Gastrocnemius medialis (tissue), 4 donors: ENCODE measurements at regions not wholly inside any gene's neighbourhood (a gene's known extent, or its start where the extent isn't known, plus 50 kb on each side); places are given as distances from the start of the nearest gene placed in this dataset.

Source experiments
- ATAC-seq, 2 donors: fragments of 150-250 bp; one replicate each; pipeline ENCODE4 v1.9.1; 2016
- DNase-seq, 2 donors: peaks; one replicate each; pipeline ENCODE4 v3.0.0-alpha.2; 2019
- H3K27ac ChIP-seq, 4 donors: fragments of 200-600 bp; sonication (generic); 1 replicate in 1 of 4; 2 replicates in 3 of 4; pipeline ENCODE4 v1.5.1; 2016 to 2018; ENCODE audit warnings: mild to moderate bottlenecking in 2 of 4, moderate library complexity in 1 of 4
- H3K27me3 ChIP-seq, 3 donors: fragments of 200-600 bp; sonication (generic) in 2 of 3; 1 replicate in 1 of 3; 2 replicates in 2 of 3; pipeline versions ENCODE4 v1.5.1 to v1.6.0; 2016 to 2019; ENCODE audit warnings: mild to moderate bottlenecking in 1 of 3, moderate library complexity in 1 of 3
- H3K36me3 ChIP-seq, 2 donors: fragments of 200-600 bp; sonication (generic) in 1 of 2; one replicate each; pipeline ENCODE4 v1.5.1; 2017 to 2018
- H3K4me1 ChIP-seq, 2 donors: fragments of 200-600 bp; sonication (generic) in 1 of 2; one replicate each; pipeline ENCODE4 v1.5.1; 2016 to 2017; ENCODE audit warnings: mild to moderate bottlenecking in 2 of 2
- H3K4me3 ChIP-seq, 4 donors: fragments of 200-600 bp; sonication (generic) in 3 of 4; 1 replicate in 1 of 4; 2 replicates in 3 of 4; pipeline ENCODE4 v1.5.1; 2016 to 2019; ENCODE audit warnings: mild to moderate bottlenecking in 2 of 4
- H3K9me3 ChIP-seq, 3 donors: fragments of 200-600 bp; sonication (generic) in 2 of 3; 1 replicate in 1 of 3; 2 replicates in 2 of 3; pipeline ENCODE4 v1.5.1; 2016 to 2019
- POLR2A ChIP-seq, 2 donors: fragments of 450-650 bp; IDR thresholded peaks; one replicate each; pipeline ENCODE4 v1.6.1; 2017; ENCODE audit warnings: antibody characterized with exemption in 2 of 2, mild to moderate bottlenecking in 2 of 2, moderate library complexity in 2 of 2
- in situ Hi-C, 4 donors: fragments of 200-750 bp; cut with MboI; loops; one replicate each; pipeline versions ENCODE4 v1.15.0 to v1.8.0; 2017; ENCODE audit warnings: low sequenced_read_pairs in 4 of 4
- intact Hi-C: fragments of 100-400 bp; cut with DNase I; formaldehyde crosslinking; loops from one replicate; pipeline ENCODE4 v1.15.1; 2023; ENCODE audit warnings: low total_unique reads
- TF ChIP-seq, protein P1 (sequence below), 5 experiments: fragments of 450-650 bp in 3 of 5; fragments of 200-600 bp in 2 of 5; sonication (generic) in 2 of 5; IDR thresholded peaks in 4 of 5; conservative IDR thresholded peaks in 1 of 5; 1 replicate in 4 of 5; 2 replicates in 1 of 5; pipeline ENCODE4 v1.5.1; 2016 to 2019; ENCODE audit warnings: antibody characterized with exemption in 5 of 5, mild to moderate bottlenecking in 3 of 5, moderate library complexity in 3 of 5

DNA sequence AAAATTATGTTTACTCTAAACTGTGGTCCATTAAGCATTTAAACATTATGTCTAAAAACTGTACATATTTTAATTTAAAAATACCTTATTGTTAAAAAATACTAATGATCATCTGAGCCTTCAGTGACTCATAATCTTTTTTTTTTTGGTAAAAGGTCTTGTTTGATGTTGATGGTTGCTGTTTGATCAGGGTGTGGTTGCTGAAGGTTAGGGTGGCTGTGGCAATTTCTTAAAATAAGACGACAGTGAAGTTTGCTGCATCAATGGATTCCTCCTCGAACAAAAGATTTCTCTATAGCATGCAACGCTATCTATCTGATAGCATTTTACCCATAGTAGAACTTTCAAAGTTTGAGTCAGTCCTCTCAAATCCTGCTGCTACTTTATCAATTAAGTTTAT lies 180.0 kb upstream of the AHR start:
- TF ChIP-seq, protein P1, sequence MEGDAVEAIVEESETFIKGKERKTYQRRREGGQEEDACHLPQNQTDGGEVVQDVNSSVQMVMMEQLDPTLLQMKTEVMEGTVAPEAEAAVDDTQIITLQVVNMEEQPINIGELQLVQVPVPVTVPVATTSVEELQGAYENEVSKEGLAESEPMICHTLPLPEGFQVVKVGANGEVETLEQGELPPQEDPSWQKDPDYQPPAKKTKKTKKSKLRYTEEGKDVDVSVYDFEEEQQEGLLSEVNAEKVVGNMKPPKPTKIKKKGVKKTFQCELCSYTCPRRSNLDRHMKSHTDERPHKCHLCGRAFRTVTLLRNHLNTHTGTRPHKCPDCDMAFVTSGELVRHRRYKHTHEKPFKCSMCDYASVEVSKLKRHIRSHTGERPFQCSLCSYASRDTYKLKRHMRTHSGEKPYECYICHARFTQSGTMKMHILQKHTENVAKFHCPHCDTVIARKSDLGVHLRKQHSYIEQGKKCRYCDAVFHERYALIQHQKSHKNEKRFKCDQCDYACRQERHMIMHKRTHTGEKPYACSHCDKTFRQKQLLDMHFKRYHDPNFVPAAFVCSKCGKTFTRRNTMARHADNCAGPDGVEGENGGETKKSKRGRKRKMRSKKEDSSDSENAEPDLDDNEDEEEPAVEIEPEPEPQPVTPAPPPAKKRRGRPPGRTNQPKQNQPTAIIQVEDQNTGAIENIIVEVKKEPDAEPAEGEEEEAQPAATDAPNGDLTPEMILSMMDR (IDR thresholded peaks at IDR 0.05 in 4 of 5, conservative IDR thresholded peaks at IDR 0.05 in 1 of 5): no peak
- no peak for TF ChIP-seq POLR2A (IDR thresholded peaks at IDR 0.05)
- Histone ChIP-seq H3K27me3 (no peaks in the 10 kb centered on the region), H3K36me3 (no peaks in the 10 kb centered on the region), H3K4me3 (no peak overlapping the region), H3K4me1 (no peaks in the 10 kb centered on the region), H3K27ac (no peak overlapping the region), H3K9me3 (no peaks in the 10 kb centered on the region)
- DNase-seq: no peak
- intact Hi-C loops: no loop called here
- ATAC-seq: no peak
- in situ Hi-C loops: no loop called here

DNA sequence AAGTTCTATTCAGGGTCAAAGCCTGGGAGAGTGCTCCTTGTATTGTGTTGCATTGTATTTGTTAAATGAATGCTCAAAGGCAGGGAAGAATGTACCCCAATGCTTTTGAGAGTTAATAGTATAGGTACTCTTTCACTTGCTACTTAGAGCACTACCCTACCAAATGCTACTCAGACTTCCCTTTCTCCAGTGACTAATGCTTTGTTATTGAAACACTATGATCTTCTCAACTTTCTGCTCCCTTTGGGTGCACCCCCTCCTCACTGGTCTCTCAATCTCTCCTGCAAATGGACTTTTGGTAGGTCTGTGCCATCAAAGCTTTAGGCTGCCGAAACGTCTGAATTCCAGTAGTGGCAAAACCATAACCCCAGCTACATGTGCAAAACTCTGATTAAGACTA lies 177.7 kb upstream of the AHR start:
- intact Hi-C loops: no loop called here
- TF ChIP-seq POLR2A (IDR thresholded peaks at IDR 0.05): no peak
- TF ChIP-seq, protein P1 (IDR thresholded peaks at IDR 0.05 in 4 of 5, conservative IDR thresholded peaks at IDR 0.05 in 1 of 5): no peak

DNA sequence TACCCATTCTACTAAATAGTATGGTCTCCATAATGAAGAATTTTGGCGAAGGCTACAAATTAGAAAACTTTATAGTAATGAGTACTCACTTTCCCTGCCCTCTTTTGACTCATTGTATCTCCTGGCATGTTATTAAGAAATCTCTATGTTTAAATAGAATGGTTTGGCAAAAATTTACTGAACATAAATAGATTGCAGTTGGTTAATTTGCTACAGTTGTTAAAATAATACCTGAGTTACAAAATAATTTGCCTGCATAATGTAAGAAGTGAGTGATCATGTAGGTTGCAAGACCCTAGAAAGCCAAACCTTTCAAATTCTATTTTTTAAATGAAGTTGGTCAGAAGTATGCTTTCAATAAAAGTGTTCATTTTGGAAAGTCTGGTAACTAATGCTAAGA lies 176.8 kb upstream of the AHR start:
- no peak overlapping the region for H3K27ac ChIP-seq
- in situ Hi-C loops: no loop called here
- intact Hi-C loops: no loop called here
- no peaks in the 10 kb centered on the region for H3K9me3 ChIP-seq
- ATAC-seq (no peak), DNase-seq (no peak)
- H3K36me3 ChIP-seq: no peaks in the 10 kb centered on the region
- H3K4me3 ChIP-seq: no peak overlapping the region
- H3K27me3 ChIP-seq: no peaks in the 10 kb centered on the region
- no peaks in the 10 kb centered on the region for H3K4me1 ChIP-seq
- TF ChIP-seq, protein P1 (IDR thresholded peaks at IDR 0.05 in 4 of 5, conservative IDR thresholded peaks at IDR 0.05 in 1 of 5): no peak
- TF ChIP-seq POLR2A (IDR thresholded peaks at IDR 0.05): no peak

More for the DNA sequence above, 177.7 kb upstream of the AHR start:
- no peaks in the 10 kb centered on the region for H3K36me3 ChIP-seq
- H3K27me3 ChIP-seq: no peaks in the 10 kb centered on the region
- ATAC-seq (no peak), DNase-seq (no peak)
- H3K27ac ChIP-seq: no peak overlapping the region
- H3K4me3 ChIP-seq: no peak overlapping the region
- no peaks in the 10 kb centered on the region for H3K9me3 ChIP-seq
- in situ Hi-C loops: no loop called here
- H3K4me1 ChIP-seq: no peaks in the 10 kb centered on the region

DNA sequence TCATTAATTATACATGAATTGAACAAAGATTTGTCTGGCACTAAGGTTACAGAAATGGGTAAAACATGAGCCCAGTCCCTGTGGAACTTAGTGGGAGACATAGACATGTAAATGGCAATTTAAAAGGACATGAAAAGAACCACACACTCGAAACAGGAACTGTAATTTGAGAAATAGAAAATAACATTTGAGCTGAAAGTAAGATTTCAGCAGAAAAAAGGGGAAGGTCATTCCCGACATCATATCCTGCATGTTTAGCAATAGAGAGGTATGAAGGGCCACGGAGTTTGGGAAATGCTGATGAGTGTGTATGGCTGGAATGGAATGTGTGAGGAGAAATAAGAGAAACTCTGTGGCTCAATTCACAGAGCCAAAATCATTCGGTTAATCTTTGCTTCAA lies 175.4 kb upstream of the AHR start:
- in situ Hi-C loops: no loop called here
- no peak overlapping the region for H3K4me3 ChIP-seq
- no peak overlapping the region for H3K27ac ChIP-seq
- no peak for TF ChIP-seq POLR2A (IDR thresholded peaks at IDR 0.05)
- TF ChIP-seq, protein P1 (IDR thresholded peaks at IDR 0.05 in 4 of 5, conservative IDR thresholded peaks at IDR 0.05 in 1 of 5): no peak
- H3K27me3 ChIP-seq: no peaks in the 10 kb centered on the region
- no peaks in the 10 kb centered on the region for H3K36me3 ChIP-seq
- intact Hi-C loops: no loop called here
- no peaks in the 10 kb centered on the region for H3K4me1 ChIP-seq
- ATAC-seq (no peak), DNase-seq (no peak)
- H3K9me3 ChIP-seq: no peaks in the 10 kb centered on the region
